ENCODE measurements at regions not wholly inside any gene's neighbourhood (a gene's known extent, or its start where the extent isn't known, plus 50 kb on each side); places are given as distances from the start of the nearest gene placed in this dataset.

DNA sequence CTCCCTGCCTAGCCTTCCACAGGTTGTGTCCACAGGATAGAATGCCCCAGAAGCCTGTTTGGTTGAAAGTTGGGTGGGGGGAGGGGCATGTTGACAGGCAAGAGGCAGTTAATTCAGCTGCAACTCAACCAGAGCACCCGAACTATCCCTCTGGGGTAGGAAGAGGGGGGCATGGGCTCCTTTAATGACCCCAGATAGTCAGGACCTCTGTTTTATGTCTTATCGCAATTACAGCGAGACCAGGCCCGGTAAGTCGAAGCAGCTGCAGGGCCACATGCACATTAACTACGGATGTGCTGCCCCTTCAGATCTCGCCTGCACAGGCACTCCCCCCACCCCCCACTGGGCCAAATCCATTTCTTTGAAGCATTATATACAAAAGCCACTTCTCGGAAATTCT lies 363.8 kb upstream of the HNRNPA3 start:
- Histone ChIP-seq H3K4me3 (ENCODE audit: insufficient read depth, low read length) (no peak overlapping the region), H3K9me3 (ENCODE audit: low read depth, low read length) (no peaks in the 10 kb centered on the region), H3K4me2 (ENCODE audit: insufficient read depth, low read length) (no peak overlapping the region), H3K27me3 (ENCODE audit: insufficient read depth, low read length) (no peaks in the 10 kb centered on the region), H3K27ac (ENCODE audit: low read depth, low read length) (no peak overlapping the region), H2AFZ (ENCODE audit: low read length) (no peak overlapping the region), H4K20me1 (ENCODE audit: insufficient read depth, low read length) (no peaks in the 10 kb centered on the region), H3K79me2 (ENCODE audit: insufficient read depth, low read length) (no peaks in the 10 kb centered on the region), H3K36me3 (ENCODE audit: insufficient read depth, low read length) (no peaks in the 10 kb centered on the region), H3K4me1 (ENCODE audit: insufficient read depth, low read length) (no peaks in the 10 kb centered on the region)
- DNase-seq (ENCODE audit: insufficient read length, low spot score, missing footprints) = no peak
- no peak for TF ChIP-seq CTCF (IDR thresholded peaks at IDR 0.05; ENCODE audit: extremely low read depth, low read depth, low read length)

- Histone ChIP-seq H3K4me3 (ENCODE audit: insufficient read depth, low read length) (no peak overlapping the region), H3K36me3 (ENCODE audit: insufficient read depth, low read length) (no peaks in the 10 kb centered on the region), H3K27me3 (ENCODE audit: insufficient read depth, low read length) (no peaks in the 10 kb centered on the region), H3K27ac (ENCODE audit: low read depth, low read length) (no peak overlapping the region), H3K79me2 (ENCODE audit: insufficient read depth, low read length) (no peaks in the 10 kb centered on the region), H4K20me1 (ENCODE audit: insufficient read depth, low read length) (no peaks in the 10 kb centered on the region), H3K4me2 (ENCODE audit: insufficient read depth, low read length) (no peak overlapping the region), H2AFZ (ENCODE audit: low read length) (no peak overlapping the region), H3K9me3 (ENCODE audit: low read depth, low read length) (no peaks in the 10 kb centered on the region), H3K4me1 (ENCODE audit: insufficient read depth, low read length) (no peaks in the 10 kb centered on the region)
- no peak for DNase-seq (ENCODE audit: insufficient read length, low spot score, missing footprints)
- no peak for TF ChIP-seq CTCF (IDR thresholded peaks at IDR 0.05; ENCODE audit: extremely low read depth, low read depth, low read length)
Measured at GRCh38 chr2:176851200-176851888, 361.2 kb upstream of the HNRNPA3 start.

DNA sequence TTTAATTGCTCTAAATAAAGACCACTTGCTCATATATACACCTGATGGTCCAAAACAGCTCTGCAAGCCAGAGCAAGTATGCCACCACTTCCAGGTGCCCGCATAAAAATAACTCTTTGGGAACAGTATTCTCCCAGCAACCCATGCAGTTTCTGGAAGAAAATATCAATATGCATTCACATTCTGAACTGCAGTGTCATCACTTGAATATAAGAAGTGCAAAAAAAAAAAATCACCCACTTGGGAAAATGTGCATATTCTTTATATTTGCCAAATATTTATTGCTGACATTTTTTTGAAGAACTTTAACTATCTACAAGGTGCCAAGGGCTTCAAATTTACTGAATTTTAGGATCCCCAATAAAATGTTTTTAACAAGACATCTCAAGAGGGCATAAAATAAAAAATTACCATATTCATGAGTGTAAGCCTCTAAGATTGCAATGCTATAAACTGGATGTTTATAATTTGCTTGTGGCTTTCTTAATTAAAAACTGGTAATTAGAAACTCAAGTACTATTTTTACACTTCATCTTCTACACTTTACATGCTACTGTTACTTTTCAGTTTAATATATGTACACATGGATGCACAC lies 360.6 kb upstream of the HNRNPA3 start:
- Histone ChIP-seq H3K4me2 (ENCODE audit: insufficient read depth, low read length) (no peak overlapping the region), H4K20me1 (ENCODE audit: insufficient read depth, low read length) (no peaks in the 10 kb centered on the region), H3K36me3 (ENCODE audit: insufficient read depth, low read length) (no peaks in the 10 kb centered on the region), H2AFZ (ENCODE audit: low read length) (no peak overlapping the region), H3K27me3 (ENCODE audit: insufficient read depth, low read length) (no peaks in the 10 kb centered on the region), H3K4me1 (ENCODE audit: insufficient read depth, low read length) (no peaks in the 10 kb centered on the region), H3K79me2 (ENCODE audit: insufficient read depth, low read length) (no peaks in the 10 kb centered on the region), H3K27ac (ENCODE audit: low read depth, low read length) (no peak overlapping the region), H3K4me3 (ENCODE audit: insufficient read depth, low read length) (no peak overlapping the region), H3K9me3 (ENCODE audit: low read depth, low read length) (no peaks in the 10 kb centered on the region)
- no peak for DNase-seq (ENCODE audit: insufficient read length, low spot score, missing footprints)
- no peak for TF ChIP-seq CTCF (IDR thresholded peaks at IDR 0.05; ENCODE audit: extremely low read depth, low read depth, low read length)

- no peaks in the 10 kb centered on the region for H3K79me2 ChIP-seq (ENCODE audit: insufficient read depth, low read length)
- H3K9me3 ChIP-seq (ENCODE audit: low read depth, low read length) = no peaks in the 10 kb centered on the region
- no peaks in the 10 kb centered on the region for H3K27me3 ChIP-seq (ENCODE audit: insufficient read depth, low read length)
- no peak overlapping the region for H3K4me3 ChIP-seq (ENCODE audit: insufficient read depth, low read length)
- H2AFZ ChIP-seq (ENCODE audit: low read length) = no peak overlapping the region
- DNase-seq (ENCODE audit: insufficient read length, low spot score, missing footprints) = no peak
- H3K4me1 ChIP-seq (ENCODE audit: insufficient read depth, low read length) = no peaks in the 10 kb centered on the region
- H3K27ac ChIP-seq (ENCODE audit: low read depth, low read length) = no peak overlapping the region
- no peaks in the 10 kb centered on the region for H3K36me3 ChIP-seq (ENCODE audit: insufficient read depth, low read length)
- H4K20me1 ChIP-seq (ENCODE audit: insufficient read depth, low read length) = no peaks in the 10 kb centered on the region
- TF ChIP-seq CTCF (IDR thresholded peaks at IDR 0.05; ENCODE audit: extremely low read depth, low read depth, low read length) = no peak
- no peak overlapping the region for H3K4me2 ChIP-seq (ENCODE audit: insufficient read depth, low read length)
Measured at GRCh38 chr2:176852667-176853066, 359.9 kb upstream of the HNRNPA3 start.
